Natural killer cell (primary cell): ENCODE measurements at regions not wholly inside any gene's neighbourhood (a gene's known extent, or its start where the extent isn't known, plus 50 kb on each side); places are given as distances from the start of the nearest gene placed in this dataset.

ENCODE experiments used
- ATAC-seq, 3 donors: fragments of 150-1000 bp in 2 of 3; fragments of 200-7000 bp in 1 of 3; cut with Tn5 transposase; 1 replicate in 1 of 3; 2 replicates in 2 of 3; pipeline ENCODE4 v1.10.0; 2021; ENCODE audit warnings: mild to moderate bottlenecking in 2 of 3, moderate library complexity in 2 of 3
- DNase-seq, 2 donors: peaks; one replicate each; pipeline versions ENCODE4 v3.0.0 to v3.0.0-alpha.2; 2013 to 2021; ENCODE audit warnings: mixed read lengths in 1 of 2
- H3K27ac ChIP-seq: one replicate; pipeline ENCODE4 v1.5.1; 2013; ENCODE audit warnings: mild to moderate bottlenecking, low read length
- H3K27me3 ChIP-seq: one replicate; pipeline ENCODE4 v1.6.1; 2013; ENCODE audit warnings: low read length; ENCODE audit not compliant: control insufficient read depth, insufficient read depth
- H3K36me3 ChIP-seq: one replicate; pipeline ENCODE4 v1.6.1; 2013; ENCODE audit warnings: low read length; ENCODE audit not compliant: control insufficient read depth, insufficient read depth
- H3K4me1 ChIP-seq: one replicate; pipeline ENCODE4 v1.6.1; 2013; ENCODE audit warnings: low read length; ENCODE audit not compliant: control insufficient read depth, insufficient read depth
- H3K4me3 ChIP-seq: one replicate; pipeline ENCODE4 v1.5.1; 2013; ENCODE audit warnings: low read length
- H3K9me3 ChIP-seq: one replicate; pipeline ENCODE4 v1.6.1; 2013; ENCODE audit warnings: low read length; ENCODE audit not compliant: control insufficient read depth, insufficient read depth
- H3K27ac Mint-ChIP-seq, 2 donors: one replicate each; pipeline ENCODE4 v1.8.0; 2022; ENCODE audit warnings: mild to moderate bottlenecking in 2 of 2, mixed read lengths in 2 of 2, moderate library complexity in 1 of 2
- H3K27me3 Mint-ChIP-seq, 2 donors: one replicate each; pipeline ENCODE4 v1.8.0; 2022; ENCODE audit warnings: low read depth in 2 of 2, mixed read lengths in 2 of 2
- H3K36me3 Mint-ChIP-seq: one replicate; pipeline ENCODE4 v1.8.0; 2022; ENCODE audit warnings: mixed read lengths
- H3K4me1 Mint-ChIP-seq, 2 donors: one replicate each; pipeline ENCODE4 v1.8.0; 2022; ENCODE audit warnings: mixed read lengths in 2 of 2
- H3K4me3 Mint-ChIP-seq: one replicate; pipeline ENCODE4 v1.8.0; 2022; ENCODE audit warnings: mild to moderate bottlenecking, moderate library complexity, mixed read lengths
- H3K9me3 Mint-ChIP-seq, 2 donors: one replicate each; pipeline ENCODE4 v1.8.0; 2022; ENCODE audit warnings: mixed read lengths in 2 of 2
- WGBS: methylation state at CpG from one replicate; pipeline ENCODE4 v1.1.7; 2013; ENCODE audit warnings: missing lambda C conversion rate; ENCODE audit not compliant: insufficient coverage; 5-methylcytosine and 5-hydroxymethylcytosine counted together
- intact Hi-C: fragments of 100-400 bp; cut with micrococcal nuclease; formaldehyde crosslinking; loops from one replicate; pipeline ENCODE4 v1.14.2; 2022
- TF ChIP-seq, protein P1 (sequence below): fragments of 200-600 bp; IDR thresholded peaks from one replicate; pipeline ENCODE4 v1.8.0; 2022; ENCODE audit warnings: antibody characterized with exemption

DNA sequence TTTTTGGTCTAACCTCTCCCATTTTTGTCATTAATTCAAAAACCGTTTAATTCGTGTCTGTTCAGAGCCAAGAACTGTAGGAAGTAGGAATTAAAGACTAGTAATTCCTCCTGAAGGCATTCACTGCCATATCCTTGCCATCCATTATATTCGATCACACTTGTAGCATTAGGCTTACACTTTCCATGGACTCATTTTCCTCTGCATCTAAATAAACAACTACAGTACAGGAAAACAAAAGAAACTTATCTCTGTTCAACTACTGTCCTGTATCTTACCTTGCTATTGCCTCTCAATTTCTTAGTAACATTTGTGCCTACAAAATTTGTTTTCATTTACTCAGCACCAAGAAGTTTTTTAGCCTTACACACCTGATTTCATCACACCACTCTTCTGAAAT is 111.6 kb upstream of the SEMA3C start:
- Histone ChIP-seq H3K36me3 (no peaks in the 10 kb centered on the region), H3K27ac (no peak overlapping the region), H3K4me3 (no peak overlapping the region), H3K9me3 (peaks cover 3% of the 10 kb centered on the region), H3K27me3 (no peaks in the 10 kb centered on the region), H3K4me1 (no peaks in the 10 kb centered on the region)
- Mint-ChIP-seq H3K9me3 (peaks cover 8 to 13% of the 10 kb centered on the region in 2 donors), H3K36me3 (no peaks in the 10 kb centered on the region), H3K4me1 (no peaks in the 10 kb centered on the region), H3K4me3 (no peak overlapping the region), H3K27me3 (no peaks in the 10 kb centered on the region), H3K27ac (no peak overlapping the region)
- no peak for DNase-seq
- intact Hi-C loops, result no loop called here
- WGBS, result 86% methylated on average over 1 of the region's 3 CpGs
- TF ChIP-seq, protein P1, sequence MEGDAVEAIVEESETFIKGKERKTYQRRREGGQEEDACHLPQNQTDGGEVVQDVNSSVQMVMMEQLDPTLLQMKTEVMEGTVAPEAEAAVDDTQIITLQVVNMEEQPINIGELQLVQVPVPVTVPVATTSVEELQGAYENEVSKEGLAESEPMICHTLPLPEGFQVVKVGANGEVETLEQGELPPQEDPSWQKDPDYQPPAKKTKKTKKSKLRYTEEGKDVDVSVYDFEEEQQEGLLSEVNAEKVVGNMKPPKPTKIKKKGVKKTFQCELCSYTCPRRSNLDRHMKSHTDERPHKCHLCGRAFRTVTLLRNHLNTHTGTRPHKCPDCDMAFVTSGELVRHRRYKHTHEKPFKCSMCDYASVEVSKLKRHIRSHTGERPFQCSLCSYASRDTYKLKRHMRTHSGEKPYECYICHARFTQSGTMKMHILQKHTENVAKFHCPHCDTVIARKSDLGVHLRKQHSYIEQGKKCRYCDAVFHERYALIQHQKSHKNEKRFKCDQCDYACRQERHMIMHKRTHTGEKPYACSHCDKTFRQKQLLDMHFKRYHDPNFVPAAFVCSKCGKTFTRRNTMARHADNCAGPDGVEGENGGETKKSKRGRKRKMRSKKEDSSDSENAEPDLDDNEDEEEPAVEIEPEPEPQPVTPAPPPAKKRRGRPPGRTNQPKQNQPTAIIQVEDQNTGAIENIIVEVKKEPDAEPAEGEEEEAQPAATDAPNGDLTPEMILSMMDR, result no peak
- no peak for ATAC-seq

DNA sequence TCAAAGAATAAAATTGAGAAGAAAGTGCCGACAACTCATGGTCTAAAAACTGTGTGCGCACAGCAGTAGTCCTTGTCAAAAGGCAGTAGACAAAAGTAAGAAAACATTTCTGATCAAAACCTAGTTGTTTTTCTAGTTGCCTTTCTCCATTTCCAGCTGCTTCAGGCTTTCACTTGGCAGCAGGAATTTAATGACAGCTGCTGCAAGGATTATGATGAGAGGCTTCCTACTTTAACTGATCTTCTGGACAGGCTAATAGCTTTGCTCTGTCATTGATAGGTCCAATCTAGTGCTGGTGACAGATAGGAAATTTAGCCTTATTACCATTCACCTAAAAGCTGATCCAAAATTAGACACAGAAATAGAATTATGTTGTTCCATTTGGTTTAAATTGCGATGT is 110.7 kb upstream of the SEMA3C start:
- Mint-ChIP-seq H3K9me3 (peaks cover 7 to 8% of the 10 kb centered on the region in 2 donors), H3K27me3 (no peaks in the 10 kb centered on the region), H3K36me3 (no peaks in the 10 kb centered on the region), H3K4me3 (no peak overlapping the region), H3K4me1 (no peaks in the 10 kb centered on the region), H3K27ac (no peak overlapping the region)
- H3K9me3 ChIP-seq, result peaks cover 2% of the 10 kb centered on the region
- WGBS, result 98% methylated on average over 2 of the region's 3 CpGs
- H3K36me3 ChIP-seq, result no peaks in the 10 kb centered on the region
- intact Hi-C loops, result no loop called here
- ATAC-seq (no peak), DNase-seq (no peak)
- no peaks in the 10 kb centered on the region for H3K4me1 ChIP-seq
- TF ChIP-seq, protein P1, result no peak
- H3K4me3 ChIP-seq, result no peak overlapping the region
- no peaks in the 10 kb centered on the region for H3K27me3 ChIP-seq
- no peak overlapping the region for H3K27ac ChIP-seq

- TF ChIP-seq, protein P1, result no peak
- ATAC-seq (no peak), DNase-seq (no peak)
- Mint-ChIP-seq H3K36me3 (no peaks in the 10 kb centered on the region), H3K27ac (no peak overlapping the region), H3K4me1 (no peaks in the 10 kb centered on the region), H3K27me3 (no peaks in the 10 kb centered on the region), H3K9me3 (peaks cover 5 to 9% of the 10 kb centered on the region in 2 donors), H3K4me3 (no peak overlapping the region)
- intact Hi-C loops, result no loop called here
- Histone ChIP-seq H3K4me3 (no peak overlapping the region), H3K4me1 (no peaks in the 10 kb centered on the region), H3K9me3 (no peaks in the 10 kb centered on the region), H3K36me3 (no peaks in the 10 kb centered on the region), H3K27me3 (no peaks in the 10 kb centered on the region), H3K27ac (no peak overlapping the region)
- WGBS, result no CpG with 5 or more reads among the region's 2 CpGs
Measured at GRCh38 chr7:81025360-81025759, 106.5 kb upstream of the SEMA3C start.

DNA sequence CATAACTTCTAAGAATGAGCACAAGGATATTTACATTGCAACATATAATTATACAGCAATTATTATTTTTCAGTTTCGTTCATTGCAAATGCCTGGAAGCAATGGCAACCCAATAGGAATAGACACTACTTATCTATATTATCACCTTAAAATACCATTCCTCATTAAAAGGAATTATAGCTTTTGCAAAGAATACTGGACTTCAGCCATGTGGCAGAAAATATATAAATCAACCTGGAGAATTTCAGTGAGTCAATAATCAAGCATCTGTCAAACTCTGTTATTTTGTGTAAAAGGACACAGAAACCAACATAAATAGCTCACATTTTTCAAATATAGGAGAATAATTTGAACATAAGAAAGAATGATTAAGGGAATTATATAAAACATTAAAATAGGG is 96.1 kb upstream of the SEMA3C start:
- 94% methylated on average over 1 of the region's 1 CpG for WGBS
- peaks cover 9% of the 10 kb centered on the region in 2 donors for H3K9me3 Mint-ChIP-seq
- TF ChIP-seq, protein P1, result no peak

More for the DNA sequence above, 96.1 kb upstream of the SEMA3C start:
- Mint-ChIP-seq H3K4me3 (no peak overlapping the region), H3K27ac (no peak overlapping the region), H3K4me1 (no peaks in the 10 kb centered on the region), H3K36me3 (no peaks in the 10 kb centered on the region), H3K27me3 (no peaks in the 10 kb centered on the region)
- H3K27me3 ChIP-seq, result no peaks in the 10 kb centered on the region
- no peaks in the 10 kb centered on the region for H3K4me1 ChIP-seq
- no peak overlapping the region for H3K4me3 ChIP-seq
- no peaks in the 10 kb centered on the region for H3K36me3 ChIP-seq
- no peak overlapping the region for H3K27ac ChIP-seq
- H3K9me3 ChIP-seq, result no peaks in the 10 kb centered on the region
- intact Hi-C loops, result no loop called here
- ATAC-seq, result no peak
- DNase-seq, result no peak
